GM12878 (cell line): ENCODE measurements at regions not wholly inside any gene's neighbourhood (a gene's known extent, or its start where the extent isn't known, plus 50 kb on each side); places are given as distances from the start of the nearest gene placed in this dataset.

ENCODE experiments used
- ATAC-seq: fragments of 200-7000 bp; cut with Tn5 transposase; 3 replicates; pipeline ENCODE4 v1.9.1; 2020; ENCODE audit warnings: mild to moderate bottlenecking, moderate library complexity
- BruUV-seq: library from RNA; stranded (reverse); fragments of 400-500 nt; replicated peaks from 2 replicates; lab custom pipeline; 2021; lab: Mats Ljungman, UMichigan
- CTCF ChIA-PET: fragments of 300-600 bp; sonication (Branson Sonifier 250); formaldehyde crosslinking; extraction: SDS; loops from one replicate; lab custom pipeline; 2021; ENCODE audit warnings: inconsistent platforms; lab: Yijun Ruan, JAX
- POLR2A ChIA-PET: fragments of 350-600 bp; formaldehyde crosslinking; extraction: SDS; loops from one replicate; lab custom pipeline; 2021; ENCODE audit warnings: inconsistent platforms; lab: Charles Lee
- RAD21 ChIA-PET: fragments of 300-600 bp; sonication (Branson Sonifier 250); formaldehyde crosslinking; loops from one replicate; lab custom pipeline; 2023; ENCODE audit warnings: antibody characterized with exemption; ENCODE audit not compliant: unreplicated experiment; lab: Charles Lee
- SMC1A ChIA-PET: fragments of 300-600 bp; sonication (Branson Sonifier 250); formaldehyde crosslinking; loops from one replicate; lab custom pipeline; 2023; ENCODE audit not compliant: unreplicated experiment, uncharacterized antibody; lab: Charles Lee
- DNase-seq: peaks from one replicate; pipeline ENCODE4 v3.0.0-alpha.2; 2011; ENCODE audit warnings: low read depth, low spot score
- FAIRE-seq: peaks from 3 replicates; lab custom pipeline; 2011; peaks lifted over from hg19 to GRCh38; lab: Jason Lieb, UNC
- H2AFZ ChIP-seq: 2 replicates; pipeline ENCODE4 v1.6.0; 2011; ENCODE audit warnings: low read depth, low read length, control low read depth; ENCODE audit not compliant: control insufficient read depth
- H3K27ac ChIP-seq: 2 replicates; pipeline ENCODE4 v1.5.1; 2011; ENCODE audit warnings: control low read depth; ENCODE audit not compliant: control insufficient read depth, insufficient read depth
- H3K27me3 ChIP-seq, 2 experiments: replicated peaks in 1 of 2; 2 replicates each; pipeline versions ENCODE4 v1.6.0 to v1.6.1; 2011; ENCODE audit warnings: low read length in 1 of 2; ENCODE audit not compliant: control insufficient read depth in 2 of 2, insufficient read depth in 2 of 2
- H3K36me3 ChIP-seq, 2 experiments: 2 replicates each; pipeline ENCODE4 v1.5.1; 2011; ENCODE audit warnings: low read length in 1 of 2; ENCODE audit not compliant: control insufficient read depth in 2 of 2, insufficient read depth in 2 of 2
- H3K4me1 ChIP-seq: 2 replicates; pipeline ENCODE4 v1.6.1; 2011; ENCODE audit warnings: mild to moderate bottlenecking, low read length, moderate library complexity, mixed read lengths; ENCODE audit not compliant: control insufficient read depth, insufficient read depth
- H3K4me2 ChIP-seq: 2 replicates; pipeline ENCODE4 v1.6.0; 2011; ENCODE audit warnings: control low read depth; ENCODE audit not compliant: control insufficient read depth, insufficient read depth
- H3K4me3 ChIP-seq: fragments of 200-600 bp; sonication (generic); 2 replicates; pipeline ENCODE4 v1.5.1; 2016
- H3K79me2 ChIP-seq: 2 replicates; pipeline ENCODE4 v1.6.0; 2011; ENCODE audit warnings: low read length; ENCODE audit not compliant: control insufficient read depth, insufficient read depth
- H3K9ac ChIP-seq: 2 replicates; pipeline ENCODE4 v1.8.0; 2011; ENCODE audit warnings: low read length, control low read depth, mixed read lengths; ENCODE audit not compliant: control insufficient read depth, insufficient read depth
- H3K9me3 ChIP-seq: replicated peaks from 3 replicates; pipeline ENCODE4 v1.5.1; 2011; ENCODE audit warnings: mild to moderate bottlenecking, low read length; ENCODE audit not compliant: control insufficient read depth, insufficient read depth
- H4K20me1 ChIP-seq: 2 replicates; pipeline ENCODE4 v1.6.0; 2011; ENCODE audit not compliant: control insufficient read depth, insufficient read depth
- PBX3 ChIP-seq: IDR thresholded peaks from 2 replicates; pipeline ENCODE4 v1.6.1; 2011; ENCODE audit warnings: mild to moderate bottlenecking, low read depth, low read length, moderate library complexity; ENCODE audit not compliant: insufficient replicate concordance
- PKNOX1 ChIP-seq: fragments of 450-650 bp; IDR thresholded peaks from 2 replicates; pipeline ENCODE4 v1.6.1; 2016; ENCODE audit warnings: mild to moderate bottlenecking
- SPI1 ChIP-seq: IDR thresholded peaks from 2 replicates; pipeline ENCODE4 v1.6.1; 2011; ENCODE audit warnings: low read depth, mild to moderate bottlenecking, low read length, moderate library complexity, borderline replicate concordance; ENCODE audit not compliant: insufficient read depth
- TCF12 ChIP-seq: IDR thresholded peaks from 2 replicates; pipeline ENCODE4 v1.6.1; 2011; ENCODE audit warnings: low read depth, mild to moderate bottlenecking, low read length
- TCF3 ChIP-seq: IDR thresholded peaks from 2 replicates; pipeline ENCODE4 v1.6.1; 2012; ENCODE audit warnings: low read depth, mild to moderate bottlenecking, low read length, borderline replicate concordance; ENCODE audit not compliant: insufficient read depth
- ZNF217 ChIP-seq: fragments of 450-650 bp; IDR thresholded peaks from 2 replicates; pipeline ENCODE4 v1.6.1; 2017; ENCODE audit warnings: antibody characterized with exemption, mild to moderate bottlenecking
- WGBS: methylation state at CpG from one replicate; pipeline ENCODE4 v1.1.6; 2016; ENCODE audit warnings: low lambda C conversion rate; ENCODE audit not compliant: insufficient replicate concordance, insufficient coverage; ENCODE audit errors: missing lambda C conversion rate; 5-methylcytosine and 5-hydroxymethylcytosine counted together
- in situ Hi-C: fragments of 300-500 bp; cut with MboI; formaldehyde crosslinking; loops from 9 replicates; pipeline ENCODE4 v1.14.3; 2018; ENCODE audit warnings: mixed read lengths
- intact Hi-C: fragments of 100-400 bp; cut with micrococcal nuclease; formaldehyde crosslinking; loops from one replicate; pipeline ENCODE4 v1.14.2; 2022; ENCODE audit not compliant: unreplicated experiment

- H4K20me1 ChIP-seq: no peaks in the 10 kb centered on the region
- intact Hi-C loops (loop anchor here (5.0 kb wide), 1 partner anchor 47 kb away; no protein-coding TSS in a partner anchor), in situ Hi-C loops (loop anchor here (5.0 kb wide), 1 partner anchor 88 kb away; the partner anchor contains the start of gene C15orf39)
- no peak overlapping the region for H3K4me3 ChIP-seq
- ChIA-PET POLR2A (interaction anchor here (1.0 to 4.3 kb wide), 4 partner anchors 10 to 100 kb away, joined by 4 to 33 read pairs (median 5); no protein-coding TSS in a partner anchor), CTCF (interaction anchor here (1.1 kb wide), 1 partner anchor 21 kb away, joined by 3 read pairs; no protein-coding TSS in a partner anchor), SMC1A (interaction anchor here (1.0 to 2.2 kb wide), 7 partner anchors 9 to 85 kb away, joined by 3 to 22 read pairs (median 6); no protein-coding TSS in a partner anchor), RAD21 (interaction anchor here (1.9 to 3.3 kb wide), 2 partner anchors 11 to 16 kb away, joined by 7 to 13 read pairs; no protein-coding TSS in a partner anchor)
- ATAC-seq: no peak
- H3K27me3 ChIP-seq: no peaks in the 10 kb centered on the region
- H3K36me3 ChIP-seq: no peaks in the 10 kb centered on the region
- H3K4me1 ChIP-seq: peaks cover 49% of the 10 kb centered on the region
- no peak overlapping the region for H2AFZ ChIP-seq
- no peaks in the 10 kb centered on the region for H3K79me2 ChIP-seq
- H3K9ac ChIP-seq: no peak overlapping the region
- H3K9me3 ChIP-seq: peaks cover 17% of the 10 kb centered on the region
- H3K4me2 ChIP-seq: no peak overlapping the region
- peak; percentile 64 for TF ChIP-seq SPI1
- peak; percentile 30; the same call in 1 of the 2 replicates for TF ChIP-seq PKNOX1
- no peak for TF ChIP-seq ZNF217
- TF ChIP-seq TCF3: peak; percentile 64; the same call in 1 of the 2 replicates
- peak; percentile 57; the same call in 1 of the 2 replicates for TF ChIP-seq TCF12
- peak; percentile 29 for TF ChIP-seq PBX3
- BruUV-seq: no TSS peak
- no peak for FAIRE-seq
- WGBS: 93% methylated on average over 7 of the region's 7 CpGs
- DNase-seq: no peak
- peak overlapping the region; percentile 99 for H3K27ac ChIP-seq
These were observed 87.4 kb upstream of the C15orf39 start for GRCh38 chr15:75114327-75114726.
